Ectodermal cell (in vitro differentiated cells): ENCODE measurements at regions not wholly inside any gene's neighbourhood (a gene's known extent, or its start where the extent isn't known, plus 50 kb on each side); places are given as distances from the start of the nearest gene placed in this dataset.

Source experiments
- H3K27ac ChIP-seq: 2 replicates; pipeline ENCODE4 v1.7.0; 2013; ENCODE audit warnings: mild to moderate bottlenecking, low read depth, low read length; ENCODE audit not compliant: insufficient read depth, poor library complexity, severe bottlenecking
- H3K27me3 ChIP-seq: 2 replicates; pipeline ENCODE4 v1.7.0; 2013; ENCODE audit warnings: mild to moderate bottlenecking, low read length; ENCODE audit not compliant: insufficient read depth, control insufficient read depth, poor library complexity, severe bottlenecking
- H3K36me3 ChIP-seq: one replicate; pipeline ENCODE4 v1.7.0; 2013; ENCODE audit warnings: low read length; ENCODE audit not compliant: control insufficient read depth, insufficient read depth
- H3K4me1 ChIP-seq: one replicate; pipeline ENCODE4 v1.7.0; 2013; ENCODE audit warnings: low read length; ENCODE audit not compliant: control insufficient read depth, insufficient read depth
- H3K4me3 ChIP-seq: 2 replicates; pipeline ENCODE4 v1.7.0; 2013; ENCODE audit warnings: low read depth, low read length, control low read depth; ENCODE audit not compliant: insufficient read depth
- H3K9me3 ChIP-seq: 2 replicates; pipeline ENCODE4 v1.7.0; 2013; ENCODE audit warnings: mild to moderate bottlenecking, low read length, moderate library complexity; ENCODE audit not compliant: control insufficient read depth
- WGBS, 2 experiments: methylation state at CpG; one replicate each; pipeline ENCODE4 v1.1.7; 2013; ENCODE audit warnings: missing lambda C conversion rate in 2 of 2; 5-methylcytosine and 5-hydroxymethylcytosine counted together

DNA sequence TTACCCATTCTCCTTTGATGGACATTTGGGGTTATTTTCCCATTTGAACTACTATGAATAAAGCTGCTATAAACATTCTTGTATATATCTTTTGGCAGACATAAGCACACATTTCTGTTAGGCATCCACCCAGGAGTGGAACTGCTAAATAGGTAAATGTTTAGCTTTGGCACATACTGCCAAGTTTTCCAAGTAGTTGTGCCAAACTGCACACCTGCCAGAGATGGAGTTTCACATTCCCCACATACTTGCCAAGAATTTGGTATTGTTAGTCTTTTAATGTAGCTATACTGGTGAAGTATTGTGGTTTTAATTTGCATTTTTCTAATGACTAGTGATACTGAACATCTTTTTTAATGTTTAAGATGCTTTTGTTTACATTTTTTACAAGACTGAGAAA lies 201.0 kb downstream of the GXYLT1 start:
- H3K27me3 ChIP-seq, result no peaks in the 10 kb centered on the region
- peaks cover 5% of the 10 kb centered on the region for H3K4me1 ChIP-seq
- no peaks in the 10 kb centered on the region for H3K36me3 ChIP-seq
- H3K4me3 ChIP-seq, result no peak overlapping the region
- H3K27ac ChIP-seq, result no peak overlapping the region
- H3K9me3 ChIP-seq, result peaks cover 7% of the 10 kb centered on the region

DNA sequence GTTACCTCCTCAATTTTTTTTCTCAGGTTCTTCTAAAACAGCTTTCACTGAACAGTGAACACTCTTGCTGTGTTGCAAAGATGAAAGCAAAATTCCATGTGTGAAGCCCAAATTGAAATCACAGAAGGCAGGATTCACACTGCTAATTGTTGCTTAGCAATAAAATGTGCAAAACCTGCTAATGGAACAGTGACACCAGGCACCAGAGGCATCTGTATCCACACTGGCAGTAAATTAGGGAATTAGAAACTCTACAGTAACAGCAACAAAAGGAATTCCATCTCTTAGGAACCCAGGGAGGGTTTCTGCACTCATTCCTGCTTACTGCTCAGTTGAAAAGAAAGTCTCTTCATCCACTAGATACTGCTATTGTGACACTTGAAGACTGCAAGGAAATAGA lies 202.3 kb downstream of the GXYLT1 start:
- Histone ChIP-seq H3K4me1 (peaks cover 5% of the 10 kb centered on the region), H3K27me3 (no peaks in the 10 kb centered on the region), H3K9me3 (peaks cover 7% of the 10 kb centered on the region), H3K36me3 (no peaks in the 10 kb centered on the region), H3K27ac (no peak overlapping the region), H3K4me3 (no peak overlapping the region)

DNA sequence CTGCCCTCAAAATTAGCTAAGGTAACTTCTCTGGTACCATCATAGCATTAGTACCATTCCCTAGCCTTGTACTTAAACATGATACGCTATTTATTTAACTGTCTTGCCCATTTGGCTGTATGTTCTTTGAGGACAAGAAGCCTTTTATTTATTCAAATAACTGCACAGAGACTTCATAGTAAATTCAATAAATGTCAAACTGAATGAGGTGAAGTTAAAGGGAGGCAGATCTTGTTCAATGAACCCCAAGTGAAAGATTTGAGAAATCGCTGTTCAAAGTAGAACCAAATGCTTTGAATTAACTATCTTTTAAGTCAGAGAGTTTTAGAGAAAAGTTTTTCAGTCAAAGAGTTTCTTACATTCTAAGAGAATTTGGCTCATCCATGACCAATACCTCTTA lies 203.6 kb downstream of the GXYLT1 start:
- Histone ChIP-seq H3K36me3 (no peaks in the 10 kb centered on the region), H3K4me1 (peaks cover 5% of the 10 kb centered on the region), H3K27ac (no peak overlapping the region), H3K27me3 (no peaks in the 10 kb centered on the region), H3K9me3 (peaks cover 7% of the 10 kb centered on the region), H3K4me3 (no peak overlapping the region)
- 86 to 100% methylated on average over 1 to 2 of the region's 2 CpGs for WGBS, 2 experiments

GRCh38 chr12:41940571-41940970 lies 204.1 kb downstream of the GXYLT1 start:
- Histone ChIP-seq H3K9me3 (peaks cover 7% of the 10 kb centered on the region), H3K27me3 (no peaks in the 10 kb centered on the region), H3K36me3 (no peaks in the 10 kb centered on the region), H3K4me1 (peaks cover 5% of the 10 kb centered on the region), H3K4me3 (no peak overlapping the region), H3K27ac (no peak overlapping the region)
- WGBS, 2 experiments, result 100% methylated on average over 1 of the region's 1 CpG

- H3K4me3 ChIP-seq, result no peak overlapping the region
- no peaks in the 10 kb centered on the region for H3K27me3 ChIP-seq
- 91% methylated on average over 5 of the region's 5 CpGs for WGBS, 2 experiments
- no peak overlapping the region for H3K27ac ChIP-seq
- no peaks in the 10 kb centered on the region for H3K9me3 ChIP-seq
- H3K4me1 ChIP-seq, result peaks cover 8% of the 10 kb centered on the region
- no peaks in the 10 kb centered on the region for H3K36me3 ChIP-seq
These were observed 208.3 kb downstream of the GXYLT1 start for GRCh38 chr12:41936333-41936732.

DNA sequence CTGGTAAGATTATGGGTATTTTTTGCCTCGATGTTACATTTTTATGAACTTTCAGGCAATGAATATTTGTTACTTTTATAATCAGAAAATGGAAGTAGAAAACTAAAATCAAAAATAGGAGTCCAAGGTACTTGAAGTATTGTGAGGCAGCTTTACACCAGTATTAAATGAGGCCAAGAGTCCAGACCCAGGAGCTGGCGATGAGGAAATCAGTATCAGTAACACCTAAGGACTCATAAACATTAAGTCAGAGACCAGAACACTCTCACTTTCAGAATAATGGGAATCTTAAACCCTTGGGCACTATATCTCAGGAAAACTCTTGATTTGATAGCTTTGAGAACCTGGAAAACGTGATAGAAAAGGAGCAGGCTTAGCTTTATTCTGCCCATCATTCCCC lies 208.8 kb downstream of the GXYLT1 start:
- Histone ChIP-seq H3K27me3 (no peaks in the 10 kb centered on the region), H3K27ac (no peak overlapping the region), H3K4me1 (peaks cover 8% of the 10 kb centered on the region), H3K36me3 (no peaks in the 10 kb centered on the region), H3K4me3 (no peak overlapping the region), H3K9me3 (no peaks in the 10 kb centered on the region)
- 91 to 92% methylated on average over 2 to 3 of the region's 3 CpGs for WGBS, 2 experiments

DNA sequence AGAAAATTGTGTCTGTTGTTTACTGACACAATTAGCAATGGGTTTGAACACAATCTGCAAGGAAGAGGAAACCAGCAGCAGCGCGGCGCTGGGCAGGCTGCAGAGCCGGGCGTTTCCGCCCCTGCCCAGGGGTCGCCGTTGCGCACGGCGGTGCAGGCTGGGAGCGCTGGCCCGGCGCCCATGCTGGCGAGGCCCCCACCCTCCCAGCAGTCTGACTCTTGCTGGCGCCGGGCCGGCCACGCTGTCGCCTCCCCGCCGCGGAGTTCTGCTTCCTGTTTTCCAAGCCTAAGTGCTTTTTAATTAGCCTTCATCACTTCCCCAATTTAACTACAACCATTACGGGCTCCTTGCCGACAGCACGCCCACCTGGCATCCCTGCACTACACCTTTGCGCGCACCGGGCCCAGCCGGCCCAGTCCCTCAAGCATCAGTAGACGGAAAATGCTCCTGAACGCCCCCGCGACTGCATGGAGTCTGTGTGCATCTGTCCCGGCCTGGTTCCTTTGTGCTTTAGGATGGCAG lies 212.1 kb downstream of the GXYLT1 start:
- peaks cover 8% of the 10 kb centered on the region for H3K4me1 ChIP-seq
- no peaks in the 10 kb centered on the region for H3K27me3 ChIP-seq
- H3K36me3 ChIP-seq, result no peaks in the 10 kb centered on the region
- no peaks in the 10 kb centered on the region for H3K9me3 ChIP-seq
- H3K27ac ChIP-seq, result no peak overlapping the region
- H3K4me3 ChIP-seq, result peak overlapping the region; percentile 31
- WGBS, 2 experiments, result 16 to 21% methylated on average over 35 of the region's 35 CpGs

GRCh38 chr12:41930866-41931437 lies 213.7 kb downstream of the GXYLT1 start:
- H3K4me3 ChIP-seq, result no peak overlapping the region
- WGBS, 2 experiments, result 95% methylated on average over 7 of the region's 7 CpGs

GRCh38 chr12:41924111-41924510 lies 220.6 kb downstream of the GXYLT1 start:
- no peaks in the 10 kb centered on the region for H3K36me3 ChIP-seq
- H3K27me3 ChIP-seq, result no peaks in the 10 kb centered on the region
- no peak overlapping the region for H3K27ac ChIP-seq
- H3K9me3 ChIP-seq, result no peaks in the 10 kb centered on the region
- 86 to 94% methylated on average over 2 of the region's 2 CpGs for WGBS, 2 experiments
- peaks cover 21% of the 10 kb centered on the region for H3K4me1 ChIP-seq
- no peak overlapping the region for H3K4me3 ChIP-seq

More at GRCh38 chr12:41930866-41931437, 213.7 kb downstream of the GXYLT1 start:
- no peaks in the 10 kb centered on the region for H3K36me3 ChIP-seq
- no peaks in the 10 kb centered on the region for H3K27me3 ChIP-seq
- no peaks in the 10 kb centered on the region for H3K9me3 ChIP-seq
- H3K27ac ChIP-seq, result no peak overlapping the region
- peaks cover 8% of the 10 kb centered on the region for H3K4me1 ChIP-seq

DNA sequence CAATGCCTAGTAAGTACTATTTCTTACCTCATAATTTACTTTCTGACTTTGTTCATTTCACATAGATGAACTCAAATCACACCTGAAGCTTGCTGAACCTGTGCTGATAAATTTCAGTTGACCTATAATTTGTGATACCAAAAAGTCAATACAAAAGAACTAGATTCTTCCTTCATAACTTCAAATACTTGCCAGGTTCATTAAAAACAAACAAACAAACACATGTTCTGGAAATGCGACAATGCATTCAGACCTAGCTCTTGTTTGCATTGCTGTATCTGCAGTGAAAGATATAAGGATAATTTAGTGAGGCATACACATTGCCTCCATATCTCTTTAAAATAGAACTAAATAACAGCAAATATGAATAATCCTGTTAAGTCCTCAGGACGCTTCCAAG lies 221.3 kb downstream of the GXYLT1 start:
- H3K4me1 ChIP-seq, result peaks cover 24% of the 10 kb centered on the region
- no peaks in the 10 kb centered on the region for H3K9me3 ChIP-seq
- H3K36me3 ChIP-seq, result no peaks in the 10 kb centered on the region
- no peak overlapping the region for H3K27ac ChIP-seq
- 95 to 96% methylated on average over 2 of the region's 2 CpGs for WGBS, 2 experiments
- no peak overlapping the region for H3K4me3 ChIP-seq
- no peaks in the 10 kb centered on the region for H3K27me3 ChIP-seq

- H3K27me3 ChIP-seq, result no peaks in the 10 kb centered on the region
- no peaks in the 10 kb centered on the region for H3K36me3 ChIP-seq
- H3K27ac ChIP-seq, result no peak overlapping the region
- WGBS, 2 experiments, result 61% methylated on average over 1 of the region's 1 CpG; no CpG with 5 or more reads in 1 of the 2 experiments
- no peaks in the 10 kb centered on the region for H3K9me3 ChIP-seq
- H3K4me3 ChIP-seq, result no peak overlapping the region
- peaks cover 31% of the 10 kb centered on the region for H3K4me1 ChIP-seq
These were observed 224.3 kb downstream of the GXYLT1 start for GRCh38 chr12:41920355-41920754.
